CD4-positive, alpha-beta T cell treated with Interleukin-21 for 1 hour (primary cell): ENCODE measurements at regions not wholly inside any gene's neighbourhood (a gene's known extent, or its start where the extent isn't known, plus 50 kb on each side); places are given as distances from the start of the nearest gene placed in this dataset.

Experiments
- DNase-seq: peaks from one replicate; pipeline ENCODE4 v3.0.0-alpha.2; 2020

- no peak for DNase-seq
Measured at GRCh38 chr2:200138391-200139124, 167.9 kb upstream of the SPATS2L start.

GRCh38 chr2:200144571-200144970, 161.9 kb upstream of the SPATS2L start:
- DNase-seq: no peak

GRCh38 chr2:200146501-200146900, 160.0 kb upstream of the SPATS2L start:
- no peak for DNase-seq

- DNase-seq: no peak
Measured at GRCh38 chr2:200147371-200147770, 159.1 kb upstream of the SPATS2L start.

GRCh38 chr2:200148366-200148765, 158.1 kb upstream of the SPATS2L start:
- DNase-seq: no peak

DNA sequence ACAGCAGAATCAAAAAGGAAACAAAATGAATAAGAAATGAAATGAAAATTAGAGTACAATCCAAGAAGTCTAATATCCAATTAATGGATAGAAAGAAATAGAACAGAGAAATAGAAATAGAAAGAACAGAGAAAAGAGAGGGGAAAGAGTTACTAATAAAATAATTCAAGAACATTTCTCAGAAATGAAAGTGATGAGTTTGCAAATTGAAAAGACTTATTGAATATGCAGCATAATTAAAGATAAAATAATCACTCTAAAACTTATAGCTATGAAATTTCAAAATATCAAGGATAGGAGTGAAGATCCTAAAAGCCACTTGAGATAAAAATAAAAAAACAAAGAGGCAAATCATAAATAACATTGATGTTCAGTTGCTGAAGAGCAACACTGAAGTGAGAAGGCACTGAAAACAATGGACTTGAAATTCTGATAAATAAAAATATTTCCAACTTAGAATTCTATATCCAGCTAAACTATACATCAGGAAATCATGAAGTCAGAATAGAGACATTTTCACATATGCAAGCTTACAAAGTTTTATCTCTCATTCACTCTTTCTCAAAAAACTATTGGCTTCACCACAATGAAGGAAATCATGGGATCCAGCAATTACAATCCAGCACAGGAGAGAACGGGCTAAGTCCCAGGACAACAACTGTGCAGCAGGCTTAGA, 155.9 kb upstream of the SPATS2L start:
- DNase-seq: no peak

GRCh38 chr2:200155652-200156051, 150.8 kb upstream of the SPATS2L start:
- DNase-seq: no peak

DNA sequence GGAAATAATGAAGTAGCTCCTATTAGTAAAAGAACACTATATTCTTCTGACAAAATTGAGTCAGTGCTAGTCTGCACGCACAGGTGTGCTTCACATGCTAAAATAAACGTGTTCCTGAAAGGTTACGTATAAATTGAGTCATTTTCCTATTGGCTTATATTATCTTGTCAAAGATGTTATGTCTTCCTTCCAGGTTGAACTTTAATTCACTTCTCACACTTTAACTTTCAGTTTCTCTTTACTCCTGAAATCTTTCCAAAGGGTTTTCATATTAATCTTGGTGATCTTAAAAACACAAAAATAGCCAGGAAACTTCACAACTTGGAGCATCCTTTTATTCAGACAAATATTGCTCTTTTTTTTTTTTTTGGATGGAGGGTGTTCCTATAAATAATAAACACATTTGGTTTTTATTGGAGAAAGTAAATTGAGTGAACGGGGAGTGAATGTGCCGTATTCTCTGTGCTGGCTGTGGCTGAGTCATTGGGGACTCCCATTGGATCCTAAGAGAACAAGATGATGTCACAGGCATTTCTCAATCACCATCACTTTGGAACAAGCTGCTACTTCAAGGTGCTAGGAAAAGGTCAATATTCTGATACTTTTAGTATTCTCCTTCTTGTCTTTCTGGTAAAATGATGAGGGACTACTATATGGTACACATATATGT, 150.2 kb upstream of the SPATS2L start:
- no peak for DNase-seq

GRCh38 chr2:200158647-200159356, 147.7 kb upstream of the SPATS2L start:
- no peak for DNase-seq

DNA sequence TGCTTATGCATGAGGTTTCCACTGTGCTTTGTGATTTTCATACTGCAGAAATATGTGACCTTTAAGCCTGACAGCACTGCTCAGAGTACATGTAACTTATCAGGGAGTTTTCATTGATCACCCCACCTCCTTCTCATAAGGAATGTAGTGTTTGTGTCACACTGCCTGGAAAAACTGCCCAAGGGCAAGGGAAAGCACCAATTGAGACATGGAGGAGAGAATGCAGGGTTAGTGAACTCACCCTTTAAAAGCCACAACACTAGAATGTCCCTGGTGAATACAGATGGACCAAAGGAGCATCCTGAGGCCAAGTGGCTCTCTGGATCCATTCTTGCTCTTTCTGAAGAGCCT, 147.2 kb upstream of the SPATS2L start:
- no peak for DNase-seq

DNA sequence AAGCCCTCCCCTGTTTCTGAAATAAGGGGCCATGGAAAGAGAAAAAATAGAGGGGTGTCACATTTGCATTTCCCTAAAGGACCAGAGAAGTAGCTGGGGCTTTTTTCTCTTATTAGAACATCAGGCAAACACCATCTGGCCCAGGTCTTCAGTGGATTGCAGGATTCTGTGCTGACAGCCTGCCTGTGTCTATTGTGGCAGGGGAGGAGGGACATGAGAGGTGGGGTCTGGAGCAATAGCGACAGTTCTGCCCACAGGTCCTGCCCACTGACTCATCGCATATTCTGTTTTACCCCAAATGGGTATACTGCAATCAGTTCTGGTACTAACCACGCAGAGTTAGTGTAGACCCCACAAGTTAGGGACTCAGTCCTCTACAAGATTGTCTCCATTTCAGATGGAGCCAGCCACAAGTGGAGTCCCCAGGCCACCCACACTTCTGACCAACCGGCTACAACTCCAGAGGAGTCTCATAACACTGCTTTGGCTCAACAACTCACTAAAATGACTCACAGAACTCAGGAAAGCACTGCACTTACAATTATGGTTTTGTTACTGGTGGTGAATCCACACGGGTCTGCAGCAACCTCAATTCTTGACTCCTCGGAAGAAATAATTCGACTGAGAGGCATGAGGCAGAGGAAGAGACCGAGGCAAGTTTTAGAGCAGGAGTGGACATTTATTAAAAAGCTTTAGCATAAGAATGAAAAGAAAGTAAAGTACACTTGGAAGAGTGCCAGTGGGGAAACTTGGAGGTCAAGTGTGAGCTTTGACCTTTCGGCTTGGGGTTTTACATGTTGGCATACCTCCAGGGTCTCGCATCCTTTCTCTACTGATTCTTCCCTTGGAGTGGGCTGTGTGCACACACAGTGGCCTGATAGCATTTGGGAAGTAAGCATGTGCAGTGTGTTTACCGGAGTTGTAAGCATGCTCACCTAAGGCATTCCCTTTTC, 146.4 kb upstream of the SPATS2L start:
- no peak for DNase-seq

DNA sequence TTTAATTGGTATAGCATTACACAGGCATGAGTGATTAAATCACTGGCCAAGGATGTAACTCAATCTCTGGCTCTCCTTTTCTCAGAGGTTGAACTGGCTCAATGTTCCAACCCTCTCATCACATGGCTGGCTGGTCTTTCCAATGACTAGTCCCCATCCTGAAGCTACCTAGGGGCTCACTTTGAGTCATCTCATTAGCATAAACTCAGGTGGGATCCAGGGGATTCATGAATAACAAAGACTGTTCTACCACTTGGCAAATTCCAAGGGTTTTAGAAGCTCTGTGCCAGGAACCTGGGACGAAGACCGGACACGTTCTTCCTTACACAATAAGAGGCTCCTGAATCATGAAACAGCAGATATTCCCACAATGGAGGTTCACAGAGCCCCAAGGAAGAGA, 145.0 kb upstream of the SPATS2L start:
- no peak for DNase-seq

DNA sequence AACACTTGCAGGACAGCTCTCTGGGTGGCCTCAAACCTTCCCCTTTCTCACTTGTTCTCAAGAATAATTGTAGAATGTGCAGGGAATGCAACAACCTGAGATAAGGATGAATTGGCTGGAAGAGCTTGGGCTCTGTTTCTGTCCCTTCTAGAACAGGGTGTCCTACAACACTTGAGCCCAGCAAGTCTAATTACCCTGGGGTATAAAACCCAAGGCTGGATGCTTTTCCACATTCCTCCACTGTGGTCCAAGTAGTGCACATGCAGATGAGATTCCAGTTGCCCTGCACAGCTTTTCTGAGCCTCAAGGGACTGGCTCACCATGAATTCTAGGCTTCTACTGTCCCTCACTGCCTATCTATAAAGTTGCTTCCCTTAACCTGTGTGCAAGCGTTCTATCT, 140.8 kb upstream of the SPATS2L start:
- DNase-seq: no peak

GRCh38 chr2:200168641-200169555, 137.6 kb upstream of the SPATS2L start:
- no peak for DNase-seq

DNA sequence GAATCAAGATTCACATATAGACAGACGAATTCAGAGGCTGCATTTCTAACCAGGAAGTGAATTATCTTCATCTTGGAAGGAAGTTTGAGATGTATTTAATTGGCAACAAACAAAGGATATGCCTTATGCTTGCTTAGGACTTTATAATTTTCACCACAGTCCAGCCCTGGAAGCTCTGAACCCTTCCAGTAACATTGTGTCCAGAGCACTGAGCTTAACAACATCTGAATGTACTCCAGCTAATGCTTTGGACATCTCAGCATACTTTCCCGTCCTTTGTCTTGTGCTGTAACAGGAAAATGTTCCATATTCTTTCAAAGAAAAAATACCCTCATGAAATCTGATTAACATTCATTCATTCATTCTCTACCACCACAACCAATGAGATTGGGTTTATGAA, 136.3 kb upstream of the SPATS2L start:
- no peak for DNase-seq

DNA sequence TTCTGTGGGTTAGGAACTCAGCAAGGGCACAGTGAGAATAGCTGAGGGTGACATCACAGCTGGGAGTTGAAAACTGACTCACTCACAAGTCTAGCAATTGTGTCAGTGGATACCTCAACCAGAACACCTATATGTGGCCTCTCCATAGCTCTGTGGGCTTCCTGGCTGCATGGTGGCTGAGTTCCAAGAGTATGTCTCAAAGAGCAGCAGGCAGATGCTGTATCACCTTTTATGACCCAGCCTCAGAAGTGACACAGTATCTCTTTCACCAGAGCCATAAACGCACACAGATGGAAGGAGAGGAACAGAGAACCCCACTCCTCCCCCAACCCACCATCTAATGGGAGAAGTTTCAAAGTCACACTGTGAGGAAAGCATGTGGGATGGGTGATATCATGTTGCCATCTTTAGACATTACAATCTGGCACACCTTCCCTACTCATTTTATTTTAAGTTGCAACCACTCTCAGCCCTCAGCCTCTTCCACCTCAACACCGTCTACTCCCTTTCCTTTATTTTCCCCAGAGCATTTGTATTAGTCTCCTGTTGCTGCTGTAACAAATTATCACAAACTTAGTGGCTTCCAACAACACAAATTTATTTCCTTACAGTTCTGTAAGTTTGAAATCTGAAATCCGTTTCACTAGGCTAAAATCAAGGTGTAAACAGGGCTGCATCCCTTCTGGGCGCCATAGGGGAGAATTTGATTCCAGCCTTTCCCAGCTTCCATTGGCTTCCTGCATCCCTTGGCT, 134.6 kb upstream of the SPATS2L start:
- no peak for DNase-seq

GRCh38 chr2:200172521-200172920, 134.0 kb upstream of the SPATS2L start:
- no peak for DNase-seq

GRCh38 chr2:200172944-200173581, 133.4 kb upstream of the SPATS2L start:
- DNase-seq: no peak

GRCh38 chr2:200173691-200174090, 132.8 kb upstream of the SPATS2L start:
- no peak for DNase-seq
